Neuronal stem cell (in vitro differentiated cells): ENCODE measurements at regions not wholly inside any gene's neighbourhood (a gene's known extent, or its start where the extent isn't known, plus 50 kb on each side); places are given as distances from the start of the nearest gene placed in this dataset.

Experiments used
- DNase-seq: peaks from one replicate; pipeline ENCODE4 v3.0.0-alpha.2; 2013; ENCODE audit warnings: low spot score
- H2AFZ ChIP-seq: one replicate; pipeline ENCODE4 v1.6.1; 2013; ENCODE audit warnings: mild to moderate bottlenecking, low read length, inconsistent platforms
- H2AK5ac ChIP-seq: 2 replicates; pipeline ENCODE4 v1.6.1; 2013; ENCODE audit warnings: low read depth, mild to moderate bottlenecking, inconsistent platforms, low read length, moderate library complexity, mixed read lengths
- H2BK120ac ChIP-seq: 2 replicates; pipeline ENCODE4 v1.6.1; 2013; ENCODE audit warnings: low read depth, mild to moderate bottlenecking, inconsistent platforms, low read length, moderate library complexity, mixed read lengths
- H2BK12ac ChIP-seq: one replicate; pipeline ENCODE4 v1.6.1; 2013; ENCODE audit warnings: low read length, inconsistent platforms
- H2BK15ac ChIP-seq: 2 replicates; pipeline ENCODE4 v1.6.1; 2013; ENCODE audit warnings: mild to moderate bottlenecking, low read length, inconsistent platforms, mixed read lengths
- H2BK5ac ChIP-seq: one replicate; pipeline ENCODE4 v1.6.1; 2013; ENCODE audit warnings: inconsistent platforms, mild to moderate bottlenecking, low read length, moderate library complexity
- H3K14ac ChIP-seq: one replicate; pipeline ENCODE4 v1.6.1; 2013; ENCODE audit warnings: low read length, inconsistent platforms
- H3K18ac ChIP-seq: 2 replicates; pipeline ENCODE4 v1.6.1; 2013; ENCODE audit warnings: low read length, inconsistent platforms
- H3K23ac ChIP-seq: 2 replicates; pipeline ENCODE4 v1.6.1; 2013; ENCODE audit warnings: low read depth, mild to moderate bottlenecking, mixed read lengths, low read length, inconsistent platforms; ENCODE audit not compliant: poor library complexity
- H3K27ac ChIP-seq: replicated peaks from 3 replicates; pipeline ENCODE4 v1.5.1; 2013; ENCODE audit warnings: low read length, inconsistent platforms
- H3K27me3 ChIP-seq, 3 experiments: 2 replicates each; pipeline ENCODE4 v1.6.1; 2013; ENCODE audit warnings: low read length in 3 of 3, mild to moderate bottlenecking in 2 of 3, inconsistent platforms in 1 of 3, low read depth in 1 of 3, mixed read lengths in 1 of 3, moderate library complexity in 1 of 3; ENCODE audit not compliant: control insufficient read depth in 3 of 3, insufficient read depth in 3 of 3
- H3K36me3 ChIP-seq, 2 donors: replicated peaks in 1 of 2; 2 replicates each; pipeline ENCODE4 v1.6.1; 2013; ENCODE audit warnings: low read length in 2 of 2; ENCODE audit not compliant: control insufficient read depth in 2 of 2, insufficient read depth in 2 of 2
- H3K4ac ChIP-seq: 2 replicates; pipeline ENCODE4 v1.6.1; 2013; ENCODE audit warnings: inconsistent platforms, mild to moderate bottlenecking, low read length, moderate library complexity
- H3K4me1 ChIP-seq, 2 donors: 1 replicate in 1 of 2; 2 replicates in 1 of 2; pipeline ENCODE4 v1.6.1; 2013; ENCODE audit warnings: low read length in 2 of 2, low read depth in 1 of 2; ENCODE audit not compliant: control insufficient read depth in 2 of 2, insufficient read depth in 1 of 2
- H3K4me2 ChIP-seq: one replicate; pipeline ENCODE4 v1.6.1; 2013; ENCODE audit warnings: mild to moderate bottlenecking, low read length, inconsistent platforms; ENCODE audit not compliant: insufficient read depth, poor library complexity, severe bottlenecking
- H3K4me3 ChIP-seq, 2 donors: 2 replicates each; pipeline ENCODE4 v1.5.1; 2013; ENCODE audit warnings: low read length in 2 of 2, mild to moderate bottlenecking in 2 of 2, inconsistent platforms in 1 of 2, moderate library complexity in 1 of 2
- H3K79me1 ChIP-seq: one replicate; pipeline ENCODE4 v1.6.1; 2013; ENCODE audit warnings: low read depth, mild to moderate bottlenecking, inconsistent platforms, low read length, moderate library complexity
- H3K9ac ChIP-seq: one replicate; pipeline ENCODE4 v1.6.1; 2013; ENCODE audit warnings: mild to moderate bottlenecking, low read depth, low read length, inconsistent platforms; ENCODE audit not compliant: poor library complexity
- H3K9me3 ChIP-seq, 2 donors: replicated peaks in 1 of 2; 2 replicates each; pipeline versions ENCODE3 to v1.6.1; 2013; ENCODE audit warnings: low read length in 2 of 2, mild to moderate bottlenecking in 2 of 2, inconsistent platforms in 1 of 2, low read depth in 1 of 2, mixed read lengths in 1 of 2, moderate library complexity in 1 of 2; ENCODE audit not compliant: control insufficient read depth in 2 of 2, insufficient read depth in 1 of 2
- H4K8ac ChIP-seq: one replicate; pipeline ENCODE4 v1.6.1; 2013; ENCODE audit warnings: low read depth, mild to moderate bottlenecking, inconsistent platforms, low read length, moderate library complexity
- H4K91ac ChIP-seq: one replicate; pipeline ENCODE4 v1.6.1; 2013; ENCODE audit warnings: low read length, low read depth, mild to moderate bottlenecking, inconsistent platforms; ENCODE audit not compliant: poor library complexity
- WGBS, 2 donors: extraction: QIAGEN DNeasy Blood & Tissue Kit; methylation state at CpG; one replicate each; pipeline ENCODE4 v1.1.7; 2013; ENCODE audit warnings: missing lambda C conversion rate in 2 of 2, mixed read lengths in 1 of 2; ENCODE audit not compliant: insufficient read length in 2 of 2, insufficient replicate concordance in 1 of 2; ENCODE audit errors: extremely low coverage in 2 of 2; 5-methylcytosine and 5-hydroxymethylcytosine counted together

DNA sequence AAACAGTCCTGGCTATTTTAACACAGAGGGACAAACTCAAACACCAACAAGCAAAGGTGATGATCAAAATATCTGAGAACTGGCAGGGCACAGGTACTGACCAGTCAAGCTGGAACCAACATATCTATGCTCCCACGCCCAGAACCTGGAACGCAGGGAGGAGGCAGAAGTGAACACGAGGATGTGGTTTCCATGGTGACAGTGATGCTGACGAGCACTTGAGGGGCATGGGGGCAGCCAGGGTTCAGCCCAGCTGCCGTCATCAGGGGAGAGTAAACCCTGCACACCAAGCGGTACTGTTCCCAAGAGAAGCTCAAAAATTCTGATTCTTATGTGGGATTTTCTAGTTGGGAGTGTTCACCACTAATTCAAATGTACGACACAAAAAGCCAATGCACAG is 113.6 kb upstream of the SFSWAP start:
- Histone ChIP-seq H2AK5ac (no peak overlapping the region), H2BK120ac (no peak overlapping the region), H4K91ac (no peak overlapping the region), H2AFZ (no peak overlapping the region), H3K36me3 (no peaks in the 10 kb centered on the region), H3K23ac (peak overlapping the region; percentile 45), H3K14ac (no peak overlapping the region), H3K4me2 (no peak overlapping the region), H3K4me3 (no peak overlapping the region), H2BK15ac (no peak overlapping the region), H3K9ac (no peak overlapping the region), H3K4ac (no peak overlapping the region), H3K9me3 (peaks cover 0 to under 1% of the 10 kb centered on the region in 2 donors), H3K18ac (no peak overlapping the region), H3K79me1 (no peaks in the 10 kb centered on the region), H4K8ac (no peak overlapping the region), H3K27me3 (peaks cover 0 to 4% (median 0%) of the 10 kb centered on the region in 3 experiments), H2BK5ac (peak overlapping the region; percentile 43), H3K27ac (no peak overlapping the region), H2BK12ac (no peak overlapping the region), H3K4me1 (peaks cover 0 to 16% of the 10 kb centered on the region in 2 donors)
- WGBS, 2 donors = no CpG with 5 or more reads among the region's 7 CpGs
- DNase-seq = no peak

DNA sequence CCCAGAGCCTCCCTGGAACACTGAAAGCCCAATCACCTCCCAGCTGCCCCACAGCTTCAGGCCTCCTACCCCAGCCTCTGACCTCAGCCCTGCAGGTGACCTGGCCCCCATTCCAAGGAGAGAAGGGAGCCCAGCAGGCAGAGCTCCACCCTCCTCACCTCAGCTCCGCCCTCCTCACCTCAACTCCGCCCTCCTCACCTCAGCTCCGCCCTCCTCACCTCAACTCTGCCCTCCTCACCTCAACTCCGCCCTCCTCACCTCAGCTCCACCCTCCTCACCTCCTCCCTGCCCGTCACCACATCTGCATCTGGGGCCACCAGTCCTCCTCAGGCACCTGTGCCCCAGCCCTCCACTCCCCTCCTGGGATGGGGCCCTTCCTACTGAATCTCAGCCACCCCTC is 112.2 kb upstream of the SFSWAP start:
- Histone ChIP-seq H3K27ac (no peak overlapping the region), H2BK12ac (no peak overlapping the region), H3K23ac (peak overlapping the region; percentile 36), H3K27me3 (peaks cover 0 to 4% (median 0%) of the 10 kb centered on the region in 3 experiments), H3K9ac (no peak overlapping the region), H2AFZ (no peak overlapping the region), H2BK15ac (no peak overlapping the region), H4K91ac (no peak overlapping the region), H3K4ac (no peak overlapping the region), H3K4me2 (no peak overlapping the region), H2AK5ac (no peak overlapping the region), H3K14ac (no peak overlapping the region), H3K4me1 (peaks cover 0 to 28% of the 10 kb centered on the region in 2 donors), H3K4me3 (no peak overlapping the region), H3K18ac (no peak overlapping the region), H3K79me1 (no peaks in the 10 kb centered on the region), H2BK5ac (no peak overlapping the region), H2BK120ac (no peak overlapping the region), H3K9me3 (no peaks in the 10 kb centered on the region), H4K8ac (no peak overlapping the region), H3K36me3 (no peaks in the 10 kb centered on the region)
- WGBS, 2 donors = no CpG with 5 or more reads among the region's 5 CpGs
- DNase-seq = no peak

DNA sequence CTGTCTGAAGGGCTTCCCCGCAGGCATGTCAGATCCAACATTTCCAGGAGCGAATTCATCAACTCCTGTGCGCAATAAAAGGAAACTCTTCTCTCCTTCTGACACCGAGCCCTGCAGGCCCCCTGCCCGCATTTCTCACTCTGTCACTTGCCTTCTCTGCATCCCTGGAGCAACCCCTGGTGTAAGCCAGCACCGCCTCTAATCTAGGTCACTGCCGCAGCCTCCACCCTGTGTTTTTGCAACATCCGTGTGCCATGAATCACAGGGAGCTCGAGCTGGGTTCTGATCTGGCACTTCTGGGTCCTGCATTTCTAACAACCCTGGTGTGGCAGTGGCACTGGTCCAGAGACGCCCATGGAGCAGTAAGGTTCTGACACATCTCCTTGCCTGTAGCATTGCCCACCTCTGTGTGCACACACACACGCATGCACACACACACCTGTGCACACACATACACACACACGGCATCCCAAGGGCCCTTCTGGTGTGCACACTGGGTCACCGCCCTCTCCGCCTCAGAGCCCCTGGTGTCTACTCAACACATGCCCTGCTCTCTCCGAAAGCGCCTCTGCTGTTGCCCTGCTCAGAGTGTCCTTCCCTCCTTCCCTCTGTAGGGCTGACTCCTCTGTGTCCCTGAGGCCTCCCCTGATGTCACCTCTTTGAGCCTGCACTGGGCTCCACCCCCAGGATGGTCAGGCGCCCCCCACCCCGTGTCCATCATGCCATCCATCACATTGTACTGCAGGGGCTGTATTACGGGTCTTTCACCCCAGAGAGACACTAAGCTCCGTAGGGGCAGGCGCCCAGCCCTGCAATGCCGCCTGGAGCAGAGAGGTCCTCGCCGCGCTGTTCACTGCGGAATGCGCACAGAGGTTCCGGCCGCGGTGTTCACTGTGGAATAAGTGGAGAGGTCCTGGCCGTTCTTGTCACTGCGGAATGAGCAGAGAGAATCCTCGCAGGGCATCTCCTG is 111.4 kb upstream of the SFSWAP start:
- Histone ChIP-seq H3K23ac (no peak overlapping the region), H4K8ac (no peak overlapping the region), H2BK5ac (no peak overlapping the region), H3K79me1 (no peaks in the 10 kb centered on the region), H3K36me3 (no peaks in the 10 kb centered on the region), H3K27ac (no peak overlapping the region), H3K9me3 (no peaks in the 10 kb centered on the region), H4K91ac (no peak overlapping the region), H3K4me3 (no peak overlapping the region), H3K4ac (no peak overlapping the region), H2BK120ac (no peak overlapping the region), H2BK15ac (no peak overlapping the region), H3K14ac (peak overlapping the region; percentile 57), H2BK12ac (no peak overlapping the region), H3K27me3 (peaks cover 0 to 4% (median 0%) of the 10 kb centered on the region in 3 experiments), H3K18ac (peak overlapping the region; percentile 54), H3K4me1 (peaks cover 4 to 36% of the 10 kb centered on the region in 2 donors), H2AK5ac (peak overlapping the region; percentile 9), H3K4me2 (no peak overlapping the region), H2AFZ (no peak overlapping the region), H3K9ac (peak overlapping the region; percentile 36)
- DNase-seq = no peak
- whole genome bisulfite sequencing, 2 donors = no CpG with 5 or more reads among the region's 33 CpGs

DNA sequence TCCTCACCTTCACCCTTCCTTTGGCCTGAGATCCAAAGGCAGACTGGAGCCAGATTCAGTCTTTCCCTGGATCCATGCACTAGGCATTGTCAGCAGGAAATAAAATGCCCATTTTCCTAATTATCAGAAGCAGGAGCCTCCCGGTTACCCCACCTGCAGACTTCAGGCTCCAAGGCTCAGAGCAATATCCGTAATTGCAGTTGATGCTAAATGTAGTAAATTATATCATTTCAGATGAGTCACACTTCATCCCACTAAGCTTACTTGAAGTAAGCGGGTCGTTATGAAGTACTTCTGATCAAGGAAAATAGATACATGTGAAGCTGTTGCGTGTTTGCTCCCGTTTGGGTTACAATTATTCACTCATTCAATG is 110.7 kb upstream of the SFSWAP start:
- H3K4ac ChIP-seq = no peak overlapping the region
- H2BK15ac ChIP-seq = no peak overlapping the region
- no peak overlapping the region for H3K27ac ChIP-seq
- no peak overlapping the region for H2AFZ ChIP-seq
- H3K23ac ChIP-seq = no peak overlapping the region
- H2BK5ac ChIP-seq = no peak overlapping the region
- H2BK120ac ChIP-seq = no peak overlapping the region
- H3K9me3 ChIP-seq = no peaks in the 10 kb centered on the region
- no peak overlapping the region for H3K9ac ChIP-seq
- H3K79me1 ChIP-seq = no peaks in the 10 kb centered on the region
- no peak overlapping the region for H3K4me3 ChIP-seq
- WGBS, 2 donors = no CpG with 5 or more reads among the region's 6 CpGs
- no peak overlapping the region for H3K14ac ChIP-seq
- H3K36me3 ChIP-seq = no peaks in the 10 kb centered on the region
- no peak overlapping the region for H4K8ac ChIP-seq
- H2AK5ac ChIP-seq = no peak overlapping the region
- no peak overlapping the region for H3K4me2 ChIP-seq
- no peak overlapping the region for H3K18ac ChIP-seq
- peaks cover 0 to 4% (median 0%) of the 10 kb centered on the region in 3 experiments for H3K27me3 ChIP-seq
- H2BK12ac ChIP-seq = no peak overlapping the region
- no peak for DNase-seq
- peaks cover 4 to 43% of the 10 kb centered on the region in 2 donors for H3K4me1 ChIP-seq
- H4K91ac ChIP-seq = no peak overlapping the region
